A549 (cell line): ENCODE measurements at regions not wholly inside any gene's neighbourhood (a gene's known extent, or its start where the extent isn't known, plus 50 kb on each side); places are given as distances from the start of the nearest gene placed in this dataset.

Experiments used
- ATAC-seq, 2 experiments: fragments of 200-7000 bp in 1 of 2; fragments of >200 bp in 1 of 2; cut with Nextera tagmentation in 1 of 2; cut with Tn5 transposase in 1 of 2; 3 replicates each; pipeline versions ENCODE4 v1.8.0 to v1.9.1; 2018 to 2020; ENCODE audit warnings: mild to moderate bottlenecking in 1 of 2, moderate library complexity in 1 of 2
- CTCF ChIA-PET: fragments of 300-600 bp; sonication (Branson Sonifier 250); formaldehyde crosslinking; extraction: SDS; loops from one replicate; lab custom pipeline; 2021; ENCODE audit warnings: antibody characterized with exemption, inconsistent platforms; lab: Yijun Ruan, JAX
- POLR2A ChIA-PET: fragments of 350-600 bp; formaldehyde crosslinking; extraction: SDS; loops from one replicate; lab custom pipeline; 2021; ENCODE audit warnings: antibody characterized with exemption, inconsistent platforms; lab: Yijun Ruan, JAX
- DNase-seq, 2 experiments: peaks; one replicate each; pipeline versions ENCODE4 v3.0.0 to v3.0.0-alpha.2; 2011 to 2016; ENCODE audit warnings: low read depth in 1 of 2, low spot score in 1 of 2
- FAIRE-seq: peaks from 2 replicates; lab custom pipeline; 2011; peaks lifted over from hg19 to GRCh38; lab: Jason Lieb, UNC
- H3K27ac ChIP-seq, 2 experiments: fragments of >200 bp; sonication (Bioruptor Twin); formaldehyde crosslinking; 3 replicates each; pipeline ENCODE4 v1.5.1; 2016 to 2017
- H3K4me1 ChIP-seq: fragments of >200 bp; sonication (Bioruptor Twin); formaldehyde crosslinking; 3 replicates; pipeline ENCODE4 v1.6.1; 2016
- H3K4me2 ChIP-seq: fragments of >200 bp; sonication (Bioruptor Twin); formaldehyde crosslinking; 3 replicates; pipeline ENCODE4 v1.6.1; 2016
- H3K4me3 ChIP-seq: fragments of >200 bp; sonication (Bioruptor Twin); formaldehyde crosslinking; 3 replicates; pipeline ENCODE4 v1.5.1; 2016
- H3K9me3 ChIP-seq: fragments of >200 bp; sonication (Bioruptor Twin); formaldehyde crosslinking; 3 replicates; pipeline ENCODE4 v1.6.1; 2016
- ATOH8 ChIP-seq: fragments of 250-450 bp; sonication (Bioruptor Pico); IDR thresholded peaks from 2 replicates; pipeline ENCODE4 v1.5.0; 2020; ENCODE audit warnings: low read depth, mild to moderate bottlenecking, moderate library complexity
- CBX2 ChIP-seq: fragments of 200-600 bp; sonication (generic); IDR thresholded peaks from 2 replicates; pipeline ENCODE4 v1.6.1; 2016; ENCODE audit warnings: low read depth, mild to moderate bottlenecking, borderline replicate concordance
- CTCF ChIP-seq: fragments of >200 bp; sonication (Bioruptor Twin); formaldehyde crosslinking; IDR thresholded peaks from 3 replicates; pipeline ENCODE4 v1.5.1; 2016
- EHF ChIP-seq: fragments of 250-450 bp; sonication (Bioruptor Pico); IDR thresholded peaks from 2 replicates; pipeline ENCODE4 v1.5.0; 2020; ENCODE audit warnings: mild to moderate bottlenecking
- ESRRA ChIP-seq: fragments of 150-350 bp; IDR thresholded peaks from 2 replicates; pipeline ENCODE4 v1.6.1; 2014; ENCODE audit warnings: mild to moderate bottlenecking, low read length, borderline replicate concordance
- FOSL2 ChIP-seq, 2 experiments: fragments of 450-650 bp in 1 of 2; fragments of >200 bp in 1 of 2; sonication (Bioruptor Twin) in 1 of 2; formaldehyde crosslinking; IDR thresholded peaks; 2 replicates each; pipeline versions ENCODE4 v1.5.0 to v1.6.1; 2016 to 2020; ENCODE audit warnings: mild to moderate bottlenecking in 1 of 2, moderate library complexity in 1 of 2
- FOXS1 ChIP-seq: fragments of 250-450 bp; sonication (Bioruptor Pico); IDR thresholded peaks from 2 replicates; pipeline ENCODE4 v1.5.0; 2020; ENCODE audit warnings: mild to moderate bottlenecking, moderate library complexity
- GATA3 ChIP-seq: IDR thresholded peaks from 2 replicates; pipeline ENCODE4 v1.6.1; 2012; ENCODE audit warnings: borderline replicate concordance
- HDAC2 ChIP-seq: fragments of 200-600 bp; sonication (generic); IDR thresholded peaks from 2 replicates; pipeline ENCODE4 v1.6.1; 2016
- HES2 ChIP-seq: fragments of >200 bp; sonication (Bioruptor Twin); formaldehyde crosslinking; IDR thresholded peaks from 2 replicates; pipeline ENCODE4 v1.6.1; 2016
- HEYL ChIP-seq: fragments of 250-450 bp; sonication (Bioruptor Pico); IDR thresholded peaks from 2 replicates; pipeline ENCODE4 v1.8.0; 2021; ENCODE audit warnings: mild to moderate bottlenecking, moderate library complexity
- HOXA7 ChIP-seq: fragments of 250-450 bp; sonication (Bioruptor Pico); IDR thresholded peaks from 2 replicates; pipeline ENCODE4 v1.5.0; 2020; ENCODE audit warnings: mild to moderate bottlenecking, moderate library complexity
- JUN ChIP-seq, 2 experiments: fragments of >200 bp; sonication (Bioruptor Twin); formaldehyde crosslinking; IDR thresholded peaks; 2 replicates in 1 of 2; 3 replicates in 1 of 2; pipeline ENCODE4 v1.6.1; 2016 to 2017
- JUNB ChIP-seq: fragments of >200 bp; sonication (Bioruptor Twin); formaldehyde crosslinking; IDR thresholded peaks from 2 replicates; pipeline ENCODE4 v1.6.1; 2016
- KDM1A ChIP-seq: fragments of 200-600 bp; sonication (generic); IDR thresholded peaks from 2 replicates; pipeline ENCODE4 v1.6.1; 2016; ENCODE audit warnings: low read depth, mild to moderate bottlenecking
- MAZ ChIP-seq: fragments of 150-350 bp; IDR thresholded peaks from 2 replicates; pipeline ENCODE4 v1.6.1; 2014; ENCODE audit warnings: antibody characterized with exemption, low read depth, low read length, borderline replicate concordance
- MYC ChIP-seq: IDR thresholded peaks from 2 replicates; pipeline ENCODE4 v1.6.1; 2012; ENCODE audit warnings: mild to moderate bottlenecking, inconsistent platforms, low read length, improper control_type of control experiment, borderline replicate concordance
- NFE2L2 ChIP-seq: fragments of 150-350 bp; conservative IDR thresholded peaks from 2 replicates; pipeline ENCODE4 v1.6.1; 2014; ENCODE audit warnings: low read length
- NR3C1 ChIP-seq: fragments of >200 bp; sonication (Bioruptor Twin); formaldehyde crosslinking; IDR thresholded peaks from 3 replicates; pipeline ENCODE4 v1.6.1; 2017
- POLR2A ChIP-seq: IDR thresholded peaks from 2 replicates; pipeline ENCODE4 v1.6.1; 2012; ENCODE audit warnings: mild to moderate bottlenecking, low read length
- POLR2AphosphoS2 ChIP-seq: conservative IDR thresholded peaks from 2 replicates; pipeline ENCODE4 v1.6.1; 2012; ENCODE audit warnings: low read length, improper control_type of control experiment, inconsistent platforms
- RAD21 ChIP-seq, 2 experiments: fragments of >200 bp in 1 of 2; sonication (Bioruptor Twin) in 1 of 2; formaldehyde crosslinking in 1 of 2; IDR thresholded peaks in 1 of 2; conservative IDR thresholded peaks in 1 of 2; 2 replicates in 1 of 2; 3 replicates in 1 of 2; pipeline ENCODE4 v1.6.1; 2012 to 2018; ENCODE audit warnings: inconsistent platforms in 1 of 2
- RARB ChIP-seq: fragments of 250-450 bp; sonication (Bioruptor Pico); IDR thresholded peaks from 2 replicates; pipeline ENCODE4 v1.8.0; 2021; ENCODE audit warnings: mild to moderate bottlenecking, moderate library complexity
- RCOR1 ChIP-seq: fragments of 150-350 bp; IDR thresholded peaks from 2 replicates; pipeline ENCODE4 v1.6.1; 2014; ENCODE audit warnings: antibody characterized with exemption, low read length, low read depth
- RFX5 ChIP-seq: fragments of 450-650 bp; IDR thresholded peaks from 2 replicates; pipeline ENCODE4 v1.7.1; 2014; ENCODE audit warnings: antibody characterized with exemption, mild to moderate bottlenecking, moderate library complexity
- RNF2 ChIP-seq: fragments of 200-600 bp; sonication (generic); IDR thresholded peaks from 2 replicates; pipeline ENCODE4 v1.6.1; 2016; ENCODE audit warnings: low read depth, mild to moderate bottlenecking, antibody characterized with exemption, moderate library complexity, borderline replicate concordance
- SMC3 ChIP-seq: fragments of >200 bp; sonication (Bioruptor Twin); formaldehyde crosslinking; IDR thresholded peaks from 3 replicates; pipeline ENCODE4 v1.6.1; 2018; ENCODE audit warnings: inconsistent platforms
- SREBF2 ChIP-seq: fragments of 450-650 bp; IDR thresholded peaks from 2 replicates; pipeline ENCODE4 v1.6.1; 2014; ENCODE audit warnings: mild to moderate bottlenecking, moderate library complexity
- TFCP2L1 ChIP-seq: fragments of 250-450 bp; sonication (Bioruptor Pico); IDR thresholded peaks from 2 replicates; pipeline ENCODE4 v1.5.0; 2021; ENCODE audit warnings: mild to moderate bottlenecking
- TP53 ChIP-seq: fragments of 250-450 bp; sonication (Bioruptor Pico); IDR thresholded peaks from 2 replicates; pipeline ENCODE4 v1.5.0; 2021; ENCODE audit warnings: mild to moderate bottlenecking, moderate library complexity
- USF2 ChIP-seq: fragments of 450-650 bp; IDR thresholded peaks from 2 replicates; pipeline ENCODE4 v1.6.1; 2014; ENCODE audit warnings: antibody characterized with exemption
- ZC3H11A ChIP-seq: fragments of 450-650 bp; IDR thresholded peaks from 2 replicates; pipeline ENCODE4 v1.6.1; 2014; ENCODE audit warnings: antibody characterized with exemption, mild to moderate bottlenecking
- ZFP36 ChIP-seq: fragments of 450-650 bp; IDR thresholded peaks from 2 replicates; pipeline ENCODE4 v1.6.1; 2014; ENCODE audit warnings: borderline replicate concordance; ENCODE audit not compliant: partially characterized antibody
- ZNF302 ChIP-seq: fragments of 250-450 bp; sonication (Bioruptor Pico); IDR thresholded peaks from 2 replicates; pipeline ENCODE4 v1.9.0; 2021; ENCODE audit warnings: inconsistent platforms, mild to moderate bottlenecking, moderate library complexity
- ZSCAN20 ChIP-seq: fragments of 250-450 bp; sonication (Bioruptor Pico); IDR thresholded peaks from 2 replicates; pipeline ENCODE4 v1.8.0; 2022; ENCODE audit warnings: mild to moderate bottlenecking, moderate library complexity
- WGBS: methylation state at CpG from one replicate; pipeline ENCODE4 v1.1.6; 2017; ENCODE audit errors: missing lambda C conversion rate; 5-methylcytosine and 5-hydroxymethylcytosine counted together

GRCh38 chr12:86713121-86713520 lies 456.9 kb upstream of the MGAT4C start:
- TF ChIP-seq RARB (CRISPR knock-in tag) (no peak), ESRRA (no peak), NFE2L2 (no peak), CTCF (no peak), POLR2AphosphoS2 (no peak), HEYL (CRISPR knock-in tag) (no peak), JUNB (no peak), ZFP36 (no peak), RCOR1 (no peak), HOXA7 (CRISPR knock-in tag) (no peak), JUN (IDR thresholded peaks at IDR 0.05) (no peak), HES2 (no peak), SREBF2 (no peak), ZSCAN20 (CRISPR knock-in tag) (no peak), SMC3 (no peak), MAZ (no peak), TP53 (CRISPR knock-in tag) (no peak)
- FAIRE-seq (peak; percentile 43), DNase-seq (no peak), ATAC-seq (no peak; a peak in 1 of 6 replicates)
- Histone ChIP-seq H3K9me3 (peaks cover 44% of the 10 kb centered on the region), H3K4me2 (peak overlapping the region; percentile 62), H3K4me3 (no peak overlapping the region), H3K4me1 (peaks cover 17% of the 10 kb centered on the region), H3K27ac (peak overlapping the region; percentile 77 to 87)
- CTCF ChIA-PET: no interaction called here
- POLR2A ChIA-PET: no interaction called here

- FAIRE-seq (peak; percentile 98), DNase-seq (peak; percentile 71 to 97), ATAC-seq (peak; percentile 99 to 100)
- CTCF ChIA-PET: no interaction called here
- peaks cover 48% of the 10 kb centered on the region for H3K9me3 ChIP-seq
- 3% methylated on average over 4 of the region's 4 CpGs for WGBS
- peak overlapping the region; percentile 62 for H3K4me2 ChIP-seq
- no peak overlapping the region for H3K4me3 ChIP-seq
- POLR2A ChIA-PET: no interaction called here
- H3K27ac ChIP-seq: peak overlapping the region; percentile 77 to 87
- peaks cover 17% of the 10 kb centered on the region for H3K4me1 ChIP-seq
- TF ChIP-seq MYC: no peak
- no peak for TF ChIP-seq RCOR1
- TF ChIP-seq HDAC2: no peak
- no peak for TF ChIP-seq ZNF302 (CRISPR knock-in tag)
- no peak for TF ChIP-seq NR3C1
- no peak for TF ChIP-seq TP53 (CRISPR knock-in tag)
- TF ChIP-seq CTCF: no peak
- no peak for TF ChIP-seq ZSCAN20 (CRISPR knock-in tag)
- TF ChIP-seq FOXS1 (CRISPR knock-in tag): peak; percentile 79; the same call in 1 of the 2 replicates
- no peak for TF ChIP-seq SREBF2
- TF ChIP-seq FOSL2 (IDR thresholded peaks at IDR 0.05): peak; percentile 100
- TF ChIP-seq FOSL2 (CRISPR knock-in tag; IDR thresholded peaks at IDR 0.05): peak; percentile 100
- TF ChIP-seq KDM1A: no peak
- peak; percentile 42 to 68; a peak in 4 of 5 replicates for TF ChIP-seq RAD21 (conservative IDR thresholded peaks at IDR 0.05 in 1 of 2, IDR thresholded peaks at IDR 0.05 in 1 of 2)
- TF ChIP-seq CBX2: no peak
- TF ChIP-seq RARB (CRISPR knock-in tag): no peak
- TF ChIP-seq TFCP2L1 (CRISPR knock-in tag): 0 out of 2 replicates have a peak, but pooled peaks have one; percentile 9
- TF ChIP-seq ATOH8 (CRISPR knock-in tag): no peak
- TF ChIP-seq ZC3H11A: no peak
- TF ChIP-seq USF2: no peak
- peak; percentile 98 for TF ChIP-seq GATA3
- TF ChIP-seq EHF (CRISPR knock-in tag): no peak
- no peak for TF ChIP-seq RFX5
- TF ChIP-seq RNF2: no peak
- peak; percentile 96 to 97; a peak in 4 of 5 replicates for TF ChIP-seq JUN (IDR thresholded peaks at IDR 0.05)
- no peak for TF ChIP-seq POLR2A
- no peak for TF ChIP-seq ESRRA
Measured at GRCh38 chr12:86712425-86712843, 456.2 kb upstream of the MGAT4C start.
